ENCODE measurements at regions not wholly inside any gene's neighbourhood (a gene's known extent, or its start where the extent isn't known, plus 50 kb on each side); places are given as distances from the start of the nearest gene placed in this dataset.

- no peak for DNase-seq (ENCODE audit: low read depth)
- no peak for TF ChIP-seq CTCF (IDR thresholded peaks at IDR 0.05; ENCODE audit: insufficient read depth, low read length)
- H3K4me3 ChIP-seq (ENCODE audit: low read depth, low read length) = no peak overlapping the region
Observed at GRCh38 chr2:217657252-217657651, 345.5 kb downstream of the TNS1 start.

DNA sequence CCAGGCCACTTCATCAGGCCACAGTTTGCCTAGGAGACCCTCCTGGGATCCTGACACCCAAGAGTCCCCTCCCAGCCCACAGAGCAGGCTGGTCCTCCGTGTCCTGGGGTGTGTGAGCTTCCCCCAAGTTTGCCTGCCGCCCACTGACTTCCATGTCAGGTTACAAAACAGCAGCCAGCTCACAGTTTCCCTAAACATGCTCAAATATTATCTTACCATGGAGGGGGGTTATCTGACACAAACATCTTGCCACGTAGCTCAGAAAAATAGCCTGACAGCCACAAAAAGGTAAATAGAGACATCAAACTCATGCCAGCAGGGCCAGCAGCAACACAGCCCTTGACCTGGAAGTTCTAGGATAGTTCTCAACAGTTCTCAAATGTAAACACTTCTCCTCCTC is 346.5 kb downstream of the TNS1 start:
- DNase-seq (ENCODE audit: low read depth) = no peak
- H3K4me3 ChIP-seq (ENCODE audit: low read depth, low read length) = no peak overlapping the region
- no peak for TF ChIP-seq CTCF (IDR thresholded peaks at IDR 0.05; ENCODE audit: insufficient read depth, low read length)

- TF ChIP-seq CTCF (IDR thresholded peaks at IDR 0.05; ENCODE audit: insufficient read depth, low read length) = no peak
- DNase-seq (ENCODE audit: low read depth) = no peak
- H3K4me3 ChIP-seq (ENCODE audit: low read depth, low read length) = no peak overlapping the region
Observed at GRCh38 chr2:217655651-217656050, 347.1 kb downstream of the TNS1 start.

- no peak for TF ChIP-seq CTCF (IDR thresholded peaks at IDR 0.05; ENCODE audit: insufficient read depth, low read length)
- no peak for DNase-seq (ENCODE audit: low read depth)
- H3K4me3 ChIP-seq (ENCODE audit: low read depth, low read length) = no peak overlapping the region
Observed at GRCh38 chr2:217654168-217654567, 348.6 kb downstream of the TNS1 start.

- DNase-seq (ENCODE audit: low read depth) = peak; percentile 94
- TF ChIP-seq CTCF (IDR thresholded peaks at IDR 0.05; ENCODE audit: insufficient read depth, low read length) = peak; percentile 34
- H3K4me3 ChIP-seq (ENCODE audit: low read depth, low read length) = no peak overlapping the region
Observed at GRCh38 chr2:217652761-217653639, 349.8 kb downstream of the TNS1 start.

GRCh38 chr2:217650716-217651360 is 352.0 kb downstream of the TNS1 start:
- no peak overlapping the region for H3K4me3 ChIP-seq (ENCODE audit: low read depth, low read length)
- peak; percentile 76 for DNase-seq (ENCODE audit: low read depth)
- peak; percentile 87 for TF ChIP-seq CTCF (IDR thresholded peaks at IDR 0.05; ENCODE audit: insufficient read depth, low read length)

All from fibroblast of the aortic adventitia (primary cell).